UCSD-AML1 (cell line): ENCODE measurements at regions not wholly inside any gene's neighbourhood (a gene's known extent, or its start where the extent isn't known, plus 50 kb on each side); places are given as distances from the start of the nearest gene placed in this dataset.
"Not testable (repeated sequence)": the region's sequence is repeated elsewhere in the genome, so short reads cannot be mapped to it uniquely, and the experiment has no call there.

ENCODE experiments used
- DNase-seq: peaks from one replicate; lab custom pipeline; 2025; ENCODE audit not compliant: unreplicated experiment; lab: John Stamatoyannopoulos, UW

DNA sequence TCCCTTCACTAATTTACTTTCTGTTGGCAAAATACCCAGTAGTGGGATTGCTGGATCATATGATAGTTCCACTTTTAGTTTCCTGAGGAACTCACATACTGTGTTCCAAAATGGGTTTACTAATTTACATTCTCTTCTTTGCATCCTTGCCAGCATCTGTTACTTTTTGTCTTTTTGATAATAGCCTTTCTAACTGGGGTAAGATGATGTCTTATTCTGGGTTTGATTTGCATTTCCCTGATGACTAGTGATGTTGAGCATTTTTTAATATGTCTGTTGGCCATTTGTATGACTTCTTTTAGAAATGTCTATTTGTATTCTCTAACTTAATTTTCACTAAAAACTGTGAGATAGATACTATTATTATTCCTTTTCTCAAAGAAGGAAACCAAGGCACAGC lies 411.7 kb downstream of the SOCS6 start:
- DNase-seq = no peak

DNA sequence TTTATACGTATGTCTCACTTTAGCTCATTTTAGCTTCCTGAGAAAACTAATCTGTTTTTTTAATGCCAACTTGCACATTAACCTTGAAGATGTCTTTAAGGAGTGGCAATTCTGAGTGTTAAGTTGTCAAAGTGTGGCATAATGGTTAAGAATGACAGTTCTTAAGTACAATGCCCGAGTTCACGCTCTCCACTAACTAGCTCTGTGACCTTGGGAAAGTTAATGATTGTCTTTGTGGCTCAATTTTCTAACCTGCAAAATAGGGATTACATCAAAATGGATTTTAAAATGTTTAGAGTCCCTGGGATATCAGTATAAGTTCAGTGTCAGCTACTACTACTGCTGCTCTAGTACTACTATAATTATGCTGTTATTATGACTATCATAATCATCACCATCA lies 409.7 kb downstream of the SOCS6 start:
- DNase-seq = no peak

DNA sequence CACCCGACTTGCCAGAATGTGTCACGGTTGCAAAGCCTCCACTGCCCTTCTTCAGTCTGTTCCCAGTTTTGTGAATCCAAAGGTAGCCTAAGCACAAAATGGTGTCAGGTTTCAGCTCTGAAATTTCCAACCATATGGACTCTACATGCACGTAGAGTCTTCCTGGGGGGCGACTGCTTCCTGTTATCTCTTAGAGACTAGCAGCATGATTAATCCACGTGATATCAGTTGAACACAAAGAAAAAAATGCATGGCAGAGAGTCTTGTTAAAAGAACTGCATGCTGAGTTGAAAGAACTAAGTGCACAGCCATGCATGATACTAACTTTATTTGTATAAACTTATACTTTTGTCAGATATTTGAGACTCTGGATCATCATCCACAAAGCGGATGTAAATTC lies 404.4 kb downstream of the SOCS6 start:
- DNase-seq = no peak

GRCh38 chr18:70689765-70690164 lies 400.9 kb downstream of the SOCS6 start:
- not testable (repeated sequence) for DNase-seq

- no peak for DNase-seq
These were observed 399.4 kb downstream of the SOCS6 start for GRCh38 chr18:70688286-70688685.

GRCh38 chr18:70684821-70685220 lies 396.0 kb downstream of the SOCS6 start:
- no peak for DNase-seq

GRCh38 chr18:70683263-70683662 lies 394.4 kb downstream of the SOCS6 start:
- no peak for DNase-seq

- no peak for DNase-seq
These were observed 386.1 kb downstream of the SOCS6 start for GRCh38 chr18:70674896-70675295.

DNA sequence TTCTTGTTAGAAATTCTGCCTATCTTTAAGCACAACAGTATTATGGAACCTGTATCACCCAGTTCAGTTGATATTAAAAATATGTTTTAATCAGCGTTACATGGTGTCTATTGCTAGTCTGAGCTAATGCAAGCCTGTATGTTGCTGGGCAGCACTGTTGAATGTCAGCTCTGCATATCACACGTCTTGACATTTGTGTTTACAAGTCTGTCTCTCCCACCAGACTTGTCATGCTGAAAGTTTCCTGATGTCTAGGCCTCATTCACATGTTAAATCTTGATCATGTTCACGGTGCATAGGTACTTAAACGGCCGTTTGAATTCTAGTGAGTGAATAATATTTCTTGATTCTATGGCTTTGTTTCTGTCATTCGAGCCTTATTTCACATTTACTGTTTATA lies 385.0 kb downstream of the SOCS6 start:
- no peak for DNase-seq

- no peak for DNase-seq
These were observed 383.7 kb downstream of the SOCS6 start for GRCh38 chr18:70672581-70672980.

DNA sequence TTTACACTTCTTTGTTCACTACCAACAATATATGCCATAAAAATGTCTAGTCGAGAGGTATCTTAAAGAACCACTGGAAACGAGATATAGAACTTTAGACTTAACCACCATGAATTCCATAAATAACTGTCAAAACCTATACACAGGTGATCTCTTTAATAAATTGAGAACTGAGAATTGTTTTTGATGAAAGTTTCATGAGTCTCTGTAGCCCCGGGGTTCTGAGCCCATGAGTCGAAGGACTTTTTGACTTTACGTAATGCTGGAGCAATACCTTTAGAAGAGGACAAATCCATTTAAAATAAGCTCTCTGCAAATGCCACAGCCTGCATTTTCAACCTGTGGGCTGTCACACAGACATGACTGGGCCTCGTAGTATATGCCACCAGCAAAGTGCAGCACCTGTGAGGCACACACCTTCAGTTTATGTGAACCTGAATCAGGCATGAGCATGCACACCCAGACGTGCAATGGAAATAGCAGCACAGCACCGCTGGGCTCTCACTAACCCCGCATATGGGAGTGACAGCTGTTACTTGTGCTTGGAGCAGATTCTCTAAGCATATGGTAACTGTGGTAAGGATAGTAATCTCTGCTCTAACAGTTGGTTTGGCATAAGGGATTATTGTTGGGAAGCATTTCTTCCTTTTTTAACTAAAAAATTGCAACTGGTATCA lies 383.2 kb downstream of the SOCS6 start:
- DNase-seq = no peak

DNA sequence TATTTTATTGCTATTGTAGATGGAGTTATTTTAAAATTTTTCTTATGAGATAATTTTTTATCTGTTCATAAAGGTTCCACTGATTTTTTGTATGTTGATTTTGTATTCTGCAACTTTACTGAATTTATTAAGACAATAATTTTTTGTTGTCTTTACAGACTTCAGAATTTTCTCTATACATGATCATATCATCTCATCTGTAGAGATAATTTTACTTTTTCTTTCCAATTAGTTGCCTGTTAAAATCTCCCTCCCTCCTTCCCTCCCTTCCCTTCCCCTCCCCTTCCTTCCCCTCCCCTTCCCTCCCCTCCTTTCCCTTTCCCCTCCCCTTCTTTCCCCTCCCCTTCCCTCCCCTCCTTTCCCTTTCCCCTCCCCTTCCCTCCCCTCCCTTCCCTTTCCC lies 378.1 kb downstream of the SOCS6 start:
- DNase-seq = no peak

DNA sequence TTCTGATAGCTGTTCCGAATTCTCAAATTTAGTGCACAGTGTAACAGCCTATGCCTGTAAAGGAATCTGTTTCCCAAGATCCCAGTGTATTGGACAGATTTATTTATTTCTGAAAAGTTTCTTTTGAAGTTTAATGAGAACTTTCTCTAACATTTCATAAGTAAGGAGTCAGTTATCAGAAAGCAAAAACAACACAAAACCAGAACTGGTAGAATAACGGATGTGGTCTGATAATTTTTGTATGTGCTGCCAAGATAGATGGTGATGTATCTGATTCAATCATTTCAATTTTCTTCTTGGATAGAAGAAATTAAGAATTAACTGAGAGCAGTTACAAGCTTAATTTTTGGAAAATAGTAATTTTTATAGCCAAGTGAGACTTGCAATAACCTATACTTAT lies 374.3 kb downstream of the SOCS6 start:
- no peak for DNase-seq

GRCh38 chr18:70662588-70662987 lies 373.7 kb downstream of the SOCS6 start:
- no peak for DNase-seq

DNA sequence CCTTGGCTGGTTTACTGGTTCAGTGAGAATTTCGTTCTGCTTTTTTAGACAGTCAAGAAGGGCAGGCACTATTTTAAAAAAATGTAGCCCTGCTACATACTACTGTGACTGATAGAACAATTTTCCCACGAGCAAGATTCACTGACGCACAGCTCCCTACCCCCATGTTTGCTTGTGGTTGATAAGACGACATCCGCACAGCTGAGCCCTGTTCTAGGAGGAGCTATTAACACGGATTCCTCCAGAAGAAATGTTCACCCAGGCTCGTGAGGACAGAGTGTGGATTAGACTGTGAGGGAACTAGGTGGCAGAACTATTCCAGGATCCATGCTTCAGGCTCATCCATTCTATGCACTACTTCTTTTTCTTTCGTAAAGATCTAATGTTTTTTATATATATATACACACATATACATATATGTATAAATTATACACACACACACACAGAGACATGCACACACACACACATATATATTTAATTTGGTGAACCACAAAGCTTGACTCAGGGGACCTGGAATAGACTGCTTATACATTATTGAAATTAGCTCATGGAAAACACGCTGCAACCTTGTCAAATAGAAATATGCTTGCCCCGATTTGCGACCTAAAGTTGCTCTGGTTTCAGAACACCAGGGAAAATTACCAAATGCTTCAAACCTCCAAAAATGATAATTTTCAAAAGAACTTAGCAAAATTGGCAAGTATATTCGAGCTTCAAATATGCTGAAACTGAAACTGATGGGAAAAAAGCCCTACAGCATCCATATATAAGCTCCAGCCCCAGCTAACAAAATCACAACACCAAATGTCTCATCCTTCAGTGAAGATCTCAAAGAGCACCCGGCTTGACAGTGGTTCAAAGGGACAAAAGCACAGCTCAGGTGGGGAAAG lies 370.4 kb downstream of the SOCS6 start:
- DNase-seq = peak; percentile 28

DNA sequence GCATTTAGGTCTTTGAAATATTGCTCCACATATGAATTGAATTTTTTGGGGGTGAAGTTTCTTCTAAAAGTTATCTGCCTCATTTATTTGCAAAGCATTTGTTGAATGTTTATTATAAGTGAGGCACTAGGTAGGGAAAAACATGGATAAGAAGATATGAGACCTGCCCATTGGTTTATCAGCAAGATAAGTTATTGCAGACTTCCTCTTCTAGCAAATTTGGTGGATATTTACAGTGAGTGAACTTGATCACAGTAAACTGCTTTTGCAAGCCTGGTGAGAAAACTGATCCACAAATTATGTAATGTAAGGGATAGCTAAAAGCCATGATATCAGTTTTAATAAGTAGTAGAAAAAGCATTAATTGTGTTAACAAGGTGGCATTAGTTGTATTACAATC lies 364.8 kb downstream of the SOCS6 start:
- DNase-seq = no peak

GRCh38 chr18:70650878-70651277 lies 362.0 kb downstream of the SOCS6 start:
- no peak for DNase-seq

- DNase-seq = no peak
These were observed 360.8 kb downstream of the SOCS6 start for GRCh38 chr18:70649683-70650082.

GRCh38 chr18:70645971-70646370 lies 357.1 kb downstream of the SOCS6 start:
- no peak for DNase-seq

DNA sequence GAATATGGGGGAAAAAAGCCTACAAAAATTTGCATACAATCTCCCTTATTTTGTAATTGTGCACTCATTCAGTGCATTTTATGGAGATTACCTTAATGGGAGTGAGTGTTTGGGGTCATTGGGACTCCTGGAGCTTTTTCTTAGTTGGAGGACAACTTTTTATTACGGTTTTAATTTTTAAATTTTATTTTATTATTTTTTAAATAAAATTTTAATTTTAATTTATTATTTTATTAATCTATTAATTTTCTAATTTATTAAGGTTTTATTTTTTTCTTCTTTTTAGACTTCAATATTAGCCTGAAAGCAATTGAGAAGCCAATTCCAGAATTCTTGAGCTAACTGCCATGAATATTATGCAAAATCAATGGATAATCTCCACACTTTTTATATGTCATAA lies 355.0 kb downstream of the SOCS6 start:
- no peak for DNase-seq

- DNase-seq = peak; percentile 7
These were observed 352.4 kb downstream of the SOCS6 start for GRCh38 chr18:70641156-70641775.

GRCh38 chr18:70640336-70640887 lies 351.6 kb downstream of the SOCS6 start:
- DNase-seq = no peak
